ENCODE measurements at regions not wholly inside any gene's neighbourhood (a gene's known extent, or its start where the extent isn't known, plus 50 kb on each side); places are given as distances from the start of the nearest gene placed in this dataset.
"Not testable (repeated sequence)": the region's sequence is repeated elsewhere in the genome, so short reads cannot be mapped to it uniquely, and the experiment has no call there.

DNA sequence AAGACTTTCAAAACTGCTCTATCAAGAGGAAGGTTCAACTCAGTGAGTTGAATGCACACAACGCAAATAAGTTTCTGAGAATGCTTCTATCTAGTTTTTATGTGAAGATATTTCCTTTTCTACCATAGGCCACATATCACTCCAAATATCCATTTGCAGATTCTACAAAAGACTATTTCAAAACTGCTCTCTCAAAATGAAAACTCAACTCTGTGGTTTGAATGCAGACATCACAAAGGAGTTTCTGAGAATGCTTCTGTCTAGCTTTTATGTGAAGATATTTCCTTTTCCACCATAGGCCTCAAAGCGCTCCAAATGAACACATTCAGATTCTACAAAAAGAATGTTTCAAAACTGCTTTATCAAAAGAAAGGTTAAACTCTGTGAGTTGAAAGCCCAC lies 1093.1 kb upstream of the DEFB115 start:
- not testable (repeated sequence) for DNase-seq (ENCODE audit: extremely low spot score, insufficient read length, low read depth); FAIRE-seq

DNA sequence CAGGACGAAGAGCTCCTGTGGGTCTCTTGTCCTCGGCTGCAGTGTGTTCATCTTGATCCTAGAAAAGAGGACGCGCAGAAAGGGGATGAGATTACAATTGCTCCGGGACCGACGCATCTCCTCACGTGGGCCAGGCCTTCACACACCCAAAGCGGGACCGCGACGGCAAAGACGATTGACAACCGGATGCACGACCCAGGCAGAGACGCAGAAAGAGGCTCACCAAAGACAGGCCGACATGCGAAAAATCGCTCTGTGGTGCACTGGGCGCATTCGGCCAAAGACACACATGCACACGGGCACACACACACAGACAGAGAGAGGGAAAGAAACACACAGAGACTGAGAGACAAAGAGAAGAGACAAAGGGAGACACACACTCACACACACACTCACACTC lies 1089.9 kb upstream of the DEFB115 start:
- no peak for DNase-seq (ENCODE audit: extremely low spot score, insufficient read length, low read depth)
- no peak for FAIRE-seq

DNA sequence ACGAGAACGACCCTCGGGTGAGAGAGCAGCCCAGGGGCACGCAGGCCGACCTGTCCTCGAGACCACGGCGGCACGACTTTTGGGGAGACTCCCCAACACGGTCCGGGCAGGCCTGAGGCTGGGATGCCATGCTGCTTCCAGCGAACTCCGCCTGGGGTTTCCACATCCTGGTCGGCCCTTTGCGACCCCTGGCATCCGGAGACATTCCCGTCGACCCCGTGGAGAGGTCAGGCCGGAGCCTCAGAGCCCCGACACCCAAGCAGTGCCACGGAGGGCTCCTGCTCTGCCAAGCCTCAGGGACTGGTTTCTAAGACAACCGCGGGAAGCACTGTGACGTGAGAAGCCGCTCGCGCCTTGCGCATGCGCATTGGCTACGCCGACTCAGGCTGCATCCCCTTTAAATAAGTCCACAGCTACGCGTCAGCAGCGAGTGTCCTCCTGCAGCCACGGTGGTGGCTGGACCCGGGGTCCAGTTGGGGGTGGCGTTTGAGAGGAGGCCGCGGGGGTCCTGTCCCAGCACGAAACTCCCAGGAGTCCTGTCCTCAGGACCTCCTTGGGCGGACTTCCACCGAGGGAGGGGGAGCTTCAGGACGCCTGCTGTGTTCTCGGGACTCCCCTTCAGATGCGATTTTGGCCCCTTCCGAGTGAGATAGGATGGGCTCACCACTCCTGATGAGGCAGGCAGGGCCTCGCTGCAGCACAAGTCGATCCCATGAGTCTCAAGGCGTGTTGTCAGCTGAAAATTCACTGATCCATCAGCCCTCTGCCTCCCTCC lies 1089.3 kb upstream of the DEFB115 start:
- FAIRE-seq (no peak), DNase-seq (ENCODE audit: extremely low spot score, insufficient read length, low read depth) (no peak)

DNA sequence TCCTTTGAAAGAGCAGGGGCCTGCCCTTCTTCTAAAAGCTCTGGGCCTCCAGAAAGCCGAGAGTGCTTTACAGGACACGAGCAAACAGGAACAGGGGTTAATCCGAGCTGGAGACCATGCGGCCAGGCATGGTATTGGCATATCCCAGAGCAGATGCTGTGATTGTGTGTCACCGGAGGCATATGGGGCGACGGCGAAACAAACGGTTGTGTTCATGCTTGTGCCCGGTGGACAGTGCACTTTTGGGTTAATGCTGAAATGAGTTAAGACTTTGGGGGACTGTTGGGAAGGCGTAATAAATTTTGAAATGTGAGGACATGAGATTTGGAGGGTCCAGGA lies 1088.7 kb upstream of the DEFB115 start:
- FAIRE-seq (no peak), DNase-seq (ENCODE audit: extremely low spot score, insufficient read length, low read depth) (no peak)

DNA sequence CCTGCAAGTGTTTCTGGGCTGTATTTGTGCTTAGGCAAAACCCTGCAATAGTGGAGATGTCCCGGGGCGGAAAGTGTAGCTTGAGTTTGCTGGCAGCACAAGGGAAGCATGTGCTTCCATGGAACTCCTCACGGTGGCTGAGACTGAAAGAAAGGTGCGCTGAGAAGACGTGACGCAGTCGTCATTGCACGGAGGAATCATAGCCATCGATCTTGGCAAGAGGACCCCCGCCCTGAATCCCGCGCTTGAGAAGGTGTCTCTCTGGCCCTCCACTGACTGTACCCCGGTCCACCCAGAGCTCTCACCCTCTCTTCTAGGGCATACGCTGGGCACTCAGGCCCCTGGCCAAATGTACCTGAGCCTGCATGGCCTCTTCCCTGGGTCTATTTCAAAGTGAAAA lies 1081.8 kb upstream of the DEFB115 start:
- DNase-seq (ENCODE audit: extremely low spot score, insufficient read length, low read depth) (no peak), FAIRE-seq (no peak)

DNA sequence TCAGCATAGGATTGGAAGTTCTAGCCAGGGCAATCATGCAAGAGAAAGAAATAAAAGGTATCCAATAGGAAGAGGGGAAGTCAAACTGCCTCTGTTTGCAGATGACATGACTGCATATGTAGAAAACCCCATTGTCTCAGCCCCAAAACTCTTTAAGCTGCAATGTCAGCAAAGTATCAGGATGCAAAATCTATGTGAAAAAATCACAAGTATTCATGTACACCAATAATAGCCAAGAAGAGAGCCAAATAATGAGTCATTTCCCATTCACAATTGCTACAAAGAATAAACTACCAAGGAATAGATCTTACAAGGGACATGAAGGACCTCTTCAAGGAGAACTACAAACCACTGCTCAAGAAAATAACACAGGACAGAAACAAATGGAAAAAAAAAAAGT lies 1074.3 kb upstream of the DEFB115 start:
- not testable (repeated sequence) for DNase-seq (ENCODE audit: extremely low spot score, insufficient read length, low read depth); FAIRE-seq

DNA sequence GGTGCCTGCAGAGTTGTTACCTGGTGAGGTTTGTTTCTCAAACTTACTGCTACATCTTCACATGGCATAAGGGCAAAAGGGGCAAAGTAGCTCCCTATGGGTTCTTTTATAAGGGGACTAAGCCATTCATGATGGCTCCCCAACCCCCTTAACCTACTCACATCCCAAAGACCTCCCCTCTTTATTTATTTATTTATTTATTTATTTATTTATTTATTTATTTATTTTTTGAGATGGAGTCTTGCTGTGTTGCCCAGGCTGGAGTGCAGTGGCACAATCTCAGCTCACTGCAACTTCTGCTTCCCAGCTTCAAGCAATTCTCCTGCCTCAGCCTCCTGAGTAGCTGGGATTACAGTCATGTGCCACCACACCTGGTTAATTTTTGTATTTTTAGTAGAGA lies 1065.7 kb upstream of the DEFB115 start:
- FAIRE-seq; DNase-seq (ENCODE audit: extremely low spot score, insufficient read length, low read depth): not testable (repeated sequence)

DNA sequence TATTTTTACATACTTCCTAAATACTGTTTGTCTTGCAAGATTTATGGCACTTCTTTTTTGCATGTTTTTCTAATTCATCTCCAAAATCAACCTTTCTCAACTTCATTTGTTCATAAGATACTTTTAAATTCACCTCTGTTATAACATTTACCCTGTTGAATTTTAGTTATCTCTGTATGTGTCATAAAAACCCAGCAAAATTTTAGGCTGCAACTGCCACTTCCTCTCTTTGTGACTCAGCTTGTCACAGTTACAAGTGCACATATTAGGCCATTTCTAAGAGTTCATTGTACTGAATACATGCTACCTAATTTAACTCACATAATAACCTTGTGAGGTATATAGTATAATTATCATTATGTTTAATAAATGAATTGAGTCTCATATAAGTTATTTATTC lies 1023.0 kb upstream of the DEFB115 start:
- DNase-seq (ENCODE audit: extremely low spot score, insufficient read length, low read depth); FAIRE-seq: not testable (repeated sequence)

DNA sequence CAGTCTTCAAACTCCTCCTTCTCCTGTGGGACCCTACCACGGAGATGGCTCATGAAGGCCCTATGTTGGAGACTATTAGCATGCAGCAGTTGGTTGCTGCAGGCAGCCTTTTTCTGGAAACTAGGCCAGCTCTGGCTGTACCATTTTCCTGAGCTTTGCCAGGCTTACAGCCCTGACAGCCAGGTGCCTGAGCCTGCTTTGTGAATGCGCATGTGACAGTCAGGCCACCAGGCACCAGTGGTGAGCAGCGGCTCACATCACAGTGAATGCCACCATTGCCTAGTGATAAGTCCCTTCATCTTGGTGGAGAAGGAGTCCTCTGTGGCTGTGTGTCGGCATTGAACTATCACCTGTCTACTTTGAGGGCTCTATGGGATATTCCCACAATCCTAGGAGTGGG lies 982.4 kb upstream of the DEFB115 start:
- FAIRE-seq = not testable (repeated sequence)

DNA sequence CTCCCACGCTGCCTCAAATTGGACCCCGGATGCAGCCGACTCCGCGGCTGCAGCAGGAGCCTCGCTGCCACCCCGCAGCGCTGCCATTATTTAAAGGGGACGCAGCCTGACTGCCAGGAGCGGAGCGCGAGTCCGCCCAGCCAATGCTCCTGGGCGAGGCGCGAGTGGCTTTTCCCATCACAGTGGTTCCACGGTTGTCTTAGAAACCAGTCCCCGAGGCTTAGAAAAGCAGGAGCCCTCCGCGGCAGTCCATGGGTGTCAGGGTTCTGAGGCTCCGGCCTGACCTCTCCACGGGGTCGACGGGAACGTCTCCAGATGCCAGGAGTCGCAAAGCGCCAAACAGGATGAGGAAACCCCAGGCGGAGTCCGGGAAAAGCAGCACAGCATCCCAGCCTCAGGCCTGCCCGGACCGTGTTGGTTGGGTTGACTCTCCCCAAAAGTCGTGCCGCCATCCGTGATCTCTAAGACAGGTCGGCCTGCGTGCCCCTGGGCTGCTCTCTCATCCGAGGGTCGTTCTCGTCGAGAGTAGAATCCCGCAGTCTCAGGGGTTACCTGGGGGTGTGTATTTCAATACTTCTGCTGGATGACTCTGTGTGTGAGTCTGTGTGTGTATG lies 975.8 kb upstream of the DEFB115 start:
- DNase-seq (ENCODE audit: extremely low spot score, insufficient read length, low read depth) (no peak), FAIRE-seq (no peak)

More for the DNA sequence above, 982.4 kb upstream of the DEFB115 start:
- not testable (repeated sequence) for DNase-seq (ENCODE audit: extremely low spot score, insufficient read length, low read depth)

DNA sequence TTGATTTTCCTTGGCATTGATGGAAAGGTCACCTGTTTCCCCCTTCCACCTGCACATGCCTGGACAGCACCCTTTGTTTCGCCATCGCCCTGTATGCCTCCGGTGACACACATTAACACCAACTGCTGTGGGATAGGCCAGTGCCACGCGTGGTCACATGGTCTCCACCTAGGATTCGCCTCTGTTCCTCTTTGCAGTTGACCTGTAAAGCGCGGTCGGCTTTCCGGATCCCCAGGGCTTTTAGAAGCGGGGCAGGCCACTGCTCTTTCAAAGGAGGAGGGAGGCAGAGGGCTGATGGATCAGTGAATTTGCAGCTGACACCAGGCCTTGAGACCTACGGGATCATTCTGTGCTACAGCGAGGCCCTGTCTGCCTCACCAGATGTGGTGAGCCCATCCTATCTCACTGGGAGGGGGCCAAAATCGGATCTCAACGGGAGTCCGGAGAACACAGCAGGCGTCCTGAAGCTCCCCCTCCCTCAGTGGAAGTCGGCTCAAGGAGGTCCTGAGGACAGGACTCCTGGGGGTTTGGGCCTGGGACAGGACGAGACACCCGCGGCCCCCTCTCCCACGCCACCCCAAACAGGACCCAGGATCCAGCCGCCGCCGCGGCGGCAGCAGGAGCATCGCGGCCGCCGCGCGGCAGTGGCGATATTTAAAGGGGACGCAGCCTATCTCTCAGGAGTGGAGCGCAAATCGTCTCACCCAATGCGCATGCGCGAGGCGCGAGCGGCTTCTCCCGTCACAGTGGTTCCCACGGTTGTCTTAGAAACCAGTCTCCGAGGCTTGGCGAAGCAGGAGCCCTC lies 973.8 kb upstream of the DEFB115 start:
- peak; percentile 73 for FAIRE-seq
- not testable (repeated sequence) for DNase-seq (ENCODE audit: extremely low spot score, insufficient read length, low read depth)

DNA sequence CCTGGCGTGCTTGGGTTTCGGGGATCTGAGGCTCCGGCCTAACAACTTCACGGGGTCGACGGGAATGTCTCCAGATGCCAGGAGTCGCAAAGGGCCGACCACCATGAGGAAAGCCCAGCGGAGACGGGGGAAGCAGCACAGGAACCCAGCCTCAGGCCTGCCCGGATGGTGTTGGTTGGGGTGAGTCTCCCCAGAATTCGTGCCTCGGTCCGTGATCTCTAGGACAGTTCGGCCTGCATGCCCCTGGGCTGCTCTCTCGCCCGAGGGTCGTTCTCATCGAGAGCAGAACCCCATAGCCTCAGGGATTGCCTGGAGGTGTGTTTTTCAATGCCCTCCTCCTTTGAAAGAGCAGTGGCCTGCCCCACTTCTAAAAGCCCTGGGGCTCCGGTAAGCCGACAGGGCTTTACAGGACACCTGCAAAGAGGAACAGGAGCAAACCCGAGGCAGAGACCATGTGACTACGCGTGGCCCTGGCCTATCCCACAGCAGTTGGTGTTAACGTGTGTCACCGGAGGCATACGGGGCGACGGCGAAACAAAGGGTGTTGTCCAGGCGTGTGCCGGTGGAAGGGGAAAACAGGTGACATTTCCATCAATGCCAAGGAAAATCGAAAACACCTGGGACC lies 973.1 kb upstream of the DEFB115 start:
- FAIRE-seq = no peak

DNA sequence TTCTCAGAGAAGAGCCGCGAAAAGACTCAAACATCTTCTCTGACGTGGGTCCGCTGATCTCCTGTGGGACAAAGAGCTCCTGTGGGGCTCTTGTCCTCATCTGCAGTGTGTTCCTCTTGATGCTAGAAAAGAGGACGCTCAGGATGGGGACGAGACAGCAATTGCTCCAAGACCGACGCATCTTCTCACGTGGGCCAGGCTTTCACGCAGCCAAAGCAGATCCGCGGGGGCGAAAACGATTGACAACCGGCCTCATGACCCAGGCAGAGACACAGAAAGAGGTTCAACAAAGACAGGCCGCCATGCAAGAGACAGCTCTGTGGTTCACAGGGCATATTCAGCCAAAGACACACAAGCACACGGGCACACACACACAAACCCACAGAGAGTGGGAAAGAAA lies 971.8 kb upstream of the DEFB115 start:
- FAIRE-seq (no peak), DNase-seq (ENCODE audit: extremely low spot score, insufficient read length, low read depth) (no peak)

More for the DNA sequence above, 973.1 kb upstream of the DEFB115 start:
- no peak for DNase-seq (ENCODE audit: extremely low spot score, insufficient read length, low read depth)

DNA sequence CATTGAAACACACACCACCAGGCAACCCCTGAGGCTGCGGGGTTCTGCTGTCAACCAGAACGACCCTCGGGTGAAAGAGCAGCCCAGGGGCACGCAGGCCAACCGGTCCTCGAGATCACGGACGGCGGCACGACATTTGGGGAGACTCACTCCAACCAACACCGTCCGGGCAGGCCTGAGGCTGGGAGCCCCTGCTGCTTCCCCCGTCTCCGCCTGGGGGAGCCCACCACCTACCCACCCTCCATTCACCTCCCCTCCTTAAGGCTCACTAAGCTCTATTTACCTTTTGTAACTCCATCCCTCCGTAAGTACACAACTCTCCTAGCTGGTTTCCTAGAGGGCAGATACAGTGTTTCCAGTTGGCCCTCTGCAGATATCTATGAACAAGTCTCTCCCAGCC lies 971.3 kb upstream of the DEFB115 start:
- no peak for FAIRE-seq
- no peak for DNase-seq (ENCODE audit: extremely low spot score, insufficient read length, low read depth)

DNA sequence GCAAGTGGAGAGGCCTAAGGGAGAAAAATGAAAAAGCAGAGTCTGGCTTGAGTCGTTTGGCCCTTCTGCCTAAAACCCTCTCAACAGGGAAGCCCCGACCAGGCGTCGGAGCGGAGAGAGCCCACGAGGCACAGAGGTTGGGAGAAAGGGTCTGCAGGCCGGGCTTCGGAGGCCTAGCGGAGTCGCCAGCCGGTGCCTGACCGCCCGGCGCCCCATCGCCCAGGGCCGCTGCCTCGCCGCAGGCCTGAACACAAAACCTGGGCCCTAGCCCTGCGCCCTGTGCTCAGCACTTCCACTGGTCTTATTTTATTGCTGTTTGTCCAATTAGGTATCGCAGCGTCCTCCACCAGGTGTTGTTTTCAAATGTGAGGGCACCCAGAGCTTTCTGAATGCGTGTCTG lies 970.0 kb upstream of the DEFB115 start:
- not testable (repeated sequence) for FAIRE-seq; DNase-seq (ENCODE audit: extremely low spot score, insufficient read length, low read depth)

DNA sequence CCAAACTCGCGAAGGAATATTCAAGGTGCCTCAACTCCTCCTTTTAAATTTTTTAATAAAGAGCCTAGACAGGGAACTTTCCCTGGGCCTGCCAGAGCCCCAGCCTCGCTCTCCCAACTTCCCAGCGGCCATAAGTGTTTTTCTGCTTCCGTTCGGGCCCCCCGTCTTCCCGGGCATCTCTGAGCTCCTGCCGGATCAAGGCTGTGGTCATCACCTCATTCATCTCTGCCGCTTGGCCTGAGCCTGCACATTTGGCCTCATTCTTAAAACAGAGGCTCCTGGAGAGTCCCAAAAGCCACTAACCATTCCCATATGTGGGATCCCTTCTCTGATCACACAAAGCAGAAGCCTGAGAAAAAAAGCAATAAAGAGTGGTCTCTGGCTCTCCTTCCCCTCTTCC lies 969.1 kb upstream of the DEFB115 start:
- DNase-seq (ENCODE audit: extremely low spot score, insufficient read length, low read depth) = no peak
- FAIRE-seq = no peak

DNA sequence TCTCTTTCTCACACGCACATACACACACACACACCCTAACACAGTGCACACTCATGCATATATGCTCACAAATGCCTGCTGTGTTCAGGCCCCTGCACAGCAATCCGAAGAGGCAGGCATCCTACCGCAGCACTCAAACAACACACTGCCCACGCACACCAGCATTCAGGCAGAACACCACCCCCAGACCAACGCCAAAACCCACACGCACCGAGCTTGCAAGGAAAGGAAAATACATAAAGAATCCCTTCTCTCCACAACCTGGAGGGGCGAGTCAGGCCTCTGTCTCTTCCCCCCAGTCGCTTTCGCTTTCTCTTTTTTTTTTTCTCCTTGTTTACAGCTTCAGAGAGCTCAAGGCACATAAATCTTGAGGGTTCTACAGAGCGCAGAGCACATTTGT lies 968.4 kb upstream of the DEFB115 start:
- FAIRE-seq; DNase-seq (ENCODE audit: extremely low spot score, insufficient read length, low read depth): not testable (repeated sequence)

DNA sequence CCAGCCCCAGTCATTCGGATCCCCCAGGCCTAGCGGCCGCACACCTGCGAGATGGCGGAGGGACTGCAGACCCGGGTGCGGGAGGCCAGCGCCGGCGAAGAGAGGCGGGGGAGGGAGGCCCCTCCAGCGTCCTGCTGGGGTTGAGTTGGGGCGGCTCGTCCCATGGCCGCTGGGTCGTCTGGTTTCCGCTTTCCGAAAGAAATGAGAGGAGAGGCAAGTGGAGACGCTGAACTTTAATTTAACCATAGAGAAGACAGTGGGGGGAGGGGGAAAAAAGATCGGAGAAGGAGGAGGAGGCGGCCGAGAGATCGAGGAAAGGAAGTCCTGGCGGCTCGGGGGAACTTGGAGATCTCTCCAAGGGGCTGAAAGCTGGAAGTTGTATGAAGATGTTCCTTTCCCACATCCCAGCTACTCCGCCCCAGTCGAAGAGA lies 967.7 kb upstream of the DEFB115 start:
- not testable (repeated sequence) for FAIRE-seq; DNase-seq (ENCODE audit: extremely low spot score, insufficient read length, low read depth)

DNA sequence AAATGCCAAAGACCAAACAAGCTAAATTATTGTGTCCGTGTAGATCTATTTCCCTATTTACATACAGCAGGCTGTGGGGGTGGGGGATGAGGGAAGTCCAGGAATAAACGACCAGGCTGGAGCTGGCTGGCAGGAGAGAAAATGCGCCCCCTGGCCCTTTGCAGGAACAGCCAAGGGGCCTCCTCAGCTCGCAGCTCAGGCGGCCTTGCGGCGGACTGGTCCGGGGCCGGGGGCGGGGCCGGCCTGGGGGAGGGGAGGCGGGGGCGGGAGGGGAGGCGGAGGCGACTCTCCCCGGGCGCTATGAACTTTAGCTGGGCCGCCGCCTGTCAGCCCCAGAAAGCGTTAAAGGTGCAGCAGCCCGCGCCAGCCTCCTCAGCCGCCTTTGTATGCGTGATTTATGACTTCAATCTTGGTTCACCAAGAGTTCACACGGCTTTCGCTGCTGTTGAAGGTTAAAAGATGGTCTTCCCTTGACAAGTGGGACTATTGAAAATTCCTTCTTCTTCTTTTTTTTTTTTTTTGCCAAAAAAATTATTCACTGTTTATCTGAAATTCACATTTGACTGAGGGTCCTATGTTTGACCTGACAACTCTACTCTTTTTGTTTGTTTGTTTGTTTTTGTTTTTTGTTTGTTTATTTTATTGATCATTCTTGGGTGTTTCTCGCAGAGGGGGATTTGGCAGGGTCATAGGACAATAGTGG lies 967.0 kb upstream of the DEFB115 start:
- not testable (repeated sequence) for FAIRE-seq; DNase-seq (ENCODE audit: extremely low spot score, insufficient read length, low read depth)

DNA sequence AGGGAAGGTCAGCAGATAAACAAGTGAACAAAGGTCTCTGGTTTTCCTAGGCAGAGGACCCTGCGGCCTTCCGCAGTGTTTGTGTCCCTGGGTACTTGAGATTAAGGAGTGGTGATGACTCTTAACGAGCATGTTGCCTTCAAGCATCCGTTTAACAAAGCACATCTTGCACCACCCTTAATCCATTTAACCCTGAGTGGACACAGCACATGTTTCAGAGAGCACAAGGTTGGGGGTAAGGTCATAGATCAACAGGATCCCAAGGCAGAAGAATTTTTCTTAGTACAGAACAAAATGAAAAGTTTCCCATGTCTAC lies 966.4 kb upstream of the DEFB115 start:
- not testable (repeated sequence) for FAIRE-seq; DNase-seq (ENCODE audit: extremely low spot score, insufficient read length, low read depth)
